ENCODE measurements at regions not wholly inside any gene's neighbourhood (a gene's known extent, or its start where the extent isn't known, plus 50 kb on each side); places are given as distances from the start of the nearest gene placed in this dataset.

GRCh38 chr1:244301595-244302130 lies 150.0 kb downstream of the ADSS2 start:
- intact Hi-C loops (cut with micrococcal nuclease) = no loop called here
- no peak overlapping the region for H3K4me3 ChIP-seq (ENCODE audit: low read length)
- no peaks in the 10 kb centered on the region for H3K27me3 ChIP-seq (ENCODE audit: control insufficient read depth, insufficient read depth, low read length)
- H3K27ac ChIP-seq (ENCODE audit: low read length) = no peak overlapping the region
- no peaks in the 10 kb centered on the region for H3K9me3 ChIP-seq (ENCODE audit: control insufficient read depth, insufficient read depth, low read length)
- Mint-ChIP-seq H3K27me3 (ENCODE audit: low read depth in 2 of 2) (no peaks in the 10 kb centered on the region), H3K4me3 (peak overlapping the region; percentile 4), H3K36me3 (no peaks in the 10 kb centered on the region), H3K27ac (peak overlapping the region; percentile 23 to 93), H3K4me1 (peaks cover 27 to 53% of the 10 kb centered on the region in 2 donors), H3K9me3 (no peaks in the 10 kb centered on the region)
- H3K36me3 ChIP-seq (ENCODE audit: control insufficient read depth, insufficient read depth, low read length) = no peaks in the 10 kb centered on the region
- 98% methylated on average over 4 of the region's 5 CpGs for WGBS (ENCODE audit: insufficient coverage)
- no peak for TF ChIP-seq CTCF (IDR thresholded peaks at IDR 0.05)
- no peak for DNase-seq
- ATAC-seq = no peak
- peaks cover 20% of the 10 kb centered on the region for H3K4me1 ChIP-seq (ENCODE audit: control insufficient read depth, insufficient read depth, low read length)

GRCh38 chr1:244302876-244303609 lies 148.7 kb downstream of the ADSS2 start:
- TF ChIP-seq CTCF (IDR thresholded peaks at IDR 0.05) = no peak
- Histone ChIP-seq H3K9me3 (ENCODE audit: control insufficient read depth, insufficient read depth, low read length) (no peaks in the 10 kb centered on the region), H3K36me3 (ENCODE audit: control insufficient read depth, insufficient read depth, low read length) (no peaks in the 10 kb centered on the region), H3K27me3 (ENCODE audit: control insufficient read depth, insufficient read depth, low read length) (no peaks in the 10 kb centered on the region), H3K4me1 (ENCODE audit: control insufficient read depth, insufficient read depth, low read length) (peaks cover 15% of the 10 kb centered on the region), H3K4me3 (ENCODE audit: low read length) (no peak overlapping the region), H3K27ac (ENCODE audit: low read length) (no peak overlapping the region)
- DNase-seq (no peak), ATAC-seq (no peak)
- Mint-ChIP-seq H3K4me1 (peaks cover 28 to 47% of the 10 kb centered on the region in 2 donors), H3K4me3 (no peak overlapping the region), H3K36me3 (peaks cover 7% of the 10 kb centered on the region), H3K9me3 (peaks cover 2% of the 10 kb centered on the region in 2 donors), H3K27ac (peak overlapping the region; percentile 2 to 23), H3K27me3 (ENCODE audit: low read depth in 2 of 2) (no peaks in the 10 kb centered on the region)
- WGBS (ENCODE audit: insufficient coverage) = 88% methylated on average over 11 of the region's 11 CpGs
- intact Hi-C loops (cut with micrococcal nuclease) = no loop called here

- Histone ChIP-seq H3K4me3 (ENCODE audit: low read length) (no peak overlapping the region), H3K36me3 (ENCODE audit: control insufficient read depth, insufficient read depth, low read length) (no peaks in the 10 kb centered on the region), H3K27ac (ENCODE audit: low read length) (no peak overlapping the region), H3K4me1 (ENCODE audit: control insufficient read depth, insufficient read depth, low read length) (peaks cover 14% of the 10 kb centered on the region), H3K9me3 (ENCODE audit: control insufficient read depth, insufficient read depth, low read length) (no peaks in the 10 kb centered on the region), H3K27me3 (ENCODE audit: control insufficient read depth, insufficient read depth, low read length) (no peaks in the 10 kb centered on the region)
- TF ChIP-seq CTCF (IDR thresholded peaks at IDR 0.05) = no peak
- Mint-ChIP-seq H3K9me3 (peaks cover 2% of the 10 kb centered on the region in 2 donors), H3K4me1 (peaks cover 29 to 42% of the 10 kb centered on the region in 2 donors), H3K36me3 (peaks cover 7% of the 10 kb centered on the region), H3K4me3 (no peak overlapping the region), H3K27me3 (ENCODE audit: low read depth in 2 of 2) (no peaks in the 10 kb centered on the region), H3K27ac (peak overlapping the region; percentile 2 to 23)
- intact Hi-C loops (cut with micrococcal nuclease) = no loop called here
- DNase-seq (no peak), ATAC-seq (no peak)
- 87% methylated on average over 5 of the region's 5 CpGs for WGBS (ENCODE audit: insufficient coverage)
Measured at GRCh38 chr1:244303610-244303969, 148.1 kb downstream of the ADSS2 start.

Data from natural killer cell (primary cell).